Parathyroid adenoma (tissue), 2 donors: ENCODE measurements at regions not wholly inside any gene's neighbourhood (a gene's known extent, or its start where the extent isn't known, plus 50 kb on each side); places are given as distances from the start of the nearest gene placed in this dataset.

ENCODE experiments used
- H2AFZ ChIP-seq: fragments of 300-600 bp; sonication (generic); one replicate; pipeline ENCODE4 v1.7.0; 2017; ENCODE audit warnings: antibody characterized with exemption, mild to moderate bottlenecking
- H3K27ac ChIP-seq: fragments of 300-600 bp; sonication (generic); one replicate; pipeline ENCODE4 v1.7.0; 2017
- H3K27me3 ChIP-seq: fragments of 300-600 bp; sonication (generic); one replicate; pipeline ENCODE4 v1.7.0; 2017; ENCODE audit warnings: low read length; ENCODE audit not compliant: control insufficient read depth, insufficient read depth
- H3K36me3 ChIP-seq: fragments of 300-600 bp; sonication (generic); one replicate; pipeline ENCODE4 v1.7.0; 2017; ENCODE audit warnings: low read length; ENCODE audit not compliant: control insufficient read depth, insufficient read depth
- H3K4me1 ChIP-seq: fragments of 300-600 bp; sonication (generic); one replicate; pipeline ENCODE4 v1.7.0; 2017; ENCODE audit warnings: control low read depth
- H3K4me2 ChIP-seq: fragments of 300-600 bp; sonication (generic); one replicate; pipeline ENCODE4 v1.7.0; 2017; ENCODE audit warnings: low read length
- H3K4me3 ChIP-seq: fragments of 300-600 bp; sonication (generic); one replicate; pipeline ENCODE4 v1.7.0; 2017; ENCODE audit warnings: low read depth, low read length
- H3K79me2 ChIP-seq: fragments of 300-600 bp; sonication (generic); one replicate; pipeline ENCODE4 v1.7.0; 2017; ENCODE audit warnings: control low read depth
- H3K9ac ChIP-seq: fragments of 300-600 bp; sonication (generic); one replicate; pipeline ENCODE4 v1.7.0; 2017; ENCODE audit warnings: mild to moderate bottlenecking
- H3K9me3 ChIP-seq: fragments of 300-600 bp; sonication (generic); one replicate; pipeline ENCODE4 v1.7.0; 2017; ENCODE audit warnings: low read length; ENCODE audit not compliant: control insufficient read depth
- TF ChIP-seq, protein P1 (sequence below): fragments of 300-600 bp; sonication (generic); IDR thresholded peaks from one replicate; pipeline ENCODE4 v1.7.0; 2017; ENCODE audit warnings: antibody characterized with exemption, mild to moderate bottlenecking
- donor health status: primary hyperparathyroidism.

- Histone ChIP-seq H2AFZ (no peak overlapping the region), H3K4me1 (no peaks in the 10 kb centered on the region), H3K4me3 (no peak overlapping the region), H3K27ac (no peak overlapping the region), H3K4me2 (no peak overlapping the region), H3K9me3 (no peaks in the 10 kb centered on the region), H3K79me2 (no peaks in the 10 kb centered on the region), H3K27me3 (no peaks in the 10 kb centered on the region), H3K9ac (no peak overlapping the region), H3K36me3 (no peaks in the 10 kb centered on the region)
- TF ChIP-seq, protein P1, sequence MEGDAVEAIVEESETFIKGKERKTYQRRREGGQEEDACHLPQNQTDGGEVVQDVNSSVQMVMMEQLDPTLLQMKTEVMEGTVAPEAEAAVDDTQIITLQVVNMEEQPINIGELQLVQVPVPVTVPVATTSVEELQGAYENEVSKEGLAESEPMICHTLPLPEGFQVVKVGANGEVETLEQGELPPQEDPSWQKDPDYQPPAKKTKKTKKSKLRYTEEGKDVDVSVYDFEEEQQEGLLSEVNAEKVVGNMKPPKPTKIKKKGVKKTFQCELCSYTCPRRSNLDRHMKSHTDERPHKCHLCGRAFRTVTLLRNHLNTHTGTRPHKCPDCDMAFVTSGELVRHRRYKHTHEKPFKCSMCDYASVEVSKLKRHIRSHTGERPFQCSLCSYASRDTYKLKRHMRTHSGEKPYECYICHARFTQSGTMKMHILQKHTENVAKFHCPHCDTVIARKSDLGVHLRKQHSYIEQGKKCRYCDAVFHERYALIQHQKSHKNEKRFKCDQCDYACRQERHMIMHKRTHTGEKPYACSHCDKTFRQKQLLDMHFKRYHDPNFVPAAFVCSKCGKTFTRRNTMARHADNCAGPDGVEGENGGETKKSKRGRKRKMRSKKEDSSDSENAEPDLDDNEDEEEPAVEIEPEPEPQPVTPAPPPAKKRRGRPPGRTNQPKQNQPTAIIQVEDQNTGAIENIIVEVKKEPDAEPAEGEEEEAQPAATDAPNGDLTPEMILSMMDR, result no peak
These were observed 2274.0 kb downstream of the TP53TG3F start for GRCh38 chr16:35733278-35733965.

DNA sequence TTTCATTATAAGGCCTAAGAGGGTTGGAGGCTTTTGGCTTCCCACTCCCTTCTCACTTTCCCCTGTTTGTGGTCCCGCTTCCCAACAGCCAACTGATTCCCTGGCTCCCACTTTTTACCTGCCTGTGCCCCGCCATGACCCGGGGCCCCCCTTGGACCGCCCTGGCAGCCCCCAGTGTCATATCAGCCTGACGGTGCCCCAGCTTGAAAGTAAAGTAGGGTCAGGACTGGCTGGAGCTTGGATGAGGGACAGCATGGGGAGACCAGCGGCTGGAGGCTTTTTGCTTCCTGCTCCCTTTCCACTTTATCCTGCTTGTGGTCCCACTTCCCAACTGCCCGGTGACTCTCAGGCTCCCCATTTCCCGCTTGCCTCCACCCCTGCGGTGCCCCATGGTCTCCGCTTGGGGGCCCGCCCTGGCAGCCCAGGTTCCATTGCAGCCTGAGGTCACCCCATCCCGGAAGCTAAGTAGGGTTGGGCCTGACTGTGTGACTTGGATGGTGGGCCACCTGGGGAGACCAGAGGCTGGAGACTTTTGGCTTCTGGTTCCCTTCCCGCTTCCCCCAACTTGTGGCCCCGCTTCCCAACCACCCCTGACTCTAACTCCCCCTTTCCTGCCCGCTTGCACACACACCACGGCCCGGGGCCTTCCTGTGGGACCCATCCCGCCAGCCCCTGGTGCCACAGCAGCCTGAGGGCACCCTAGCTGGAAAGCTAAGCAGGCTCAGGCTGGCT lies 2274.7 kb downstream of the TP53TG3F start:
- no peak overlapping the region for H2AFZ ChIP-seq
- no peaks in the 10 kb centered on the region for H3K9me3 ChIP-seq
- no peaks in the 10 kb centered on the region for H3K79me2 ChIP-seq
- no peak overlapping the region for H3K9ac ChIP-seq
- no peaks in the 10 kb centered on the region for H3K36me3 ChIP-seq
- no peak overlapping the region for H3K27ac ChIP-seq
- no peak overlapping the region for H3K4me3 ChIP-seq
- H3K4me2 ChIP-seq, result no peak overlapping the region
- TF ChIP-seq, protein P1, result no peak
- no peaks in the 10 kb centered on the region for H3K4me1 ChIP-seq
- H3K27me3 ChIP-seq, result no peaks in the 10 kb centered on the region

DNA sequence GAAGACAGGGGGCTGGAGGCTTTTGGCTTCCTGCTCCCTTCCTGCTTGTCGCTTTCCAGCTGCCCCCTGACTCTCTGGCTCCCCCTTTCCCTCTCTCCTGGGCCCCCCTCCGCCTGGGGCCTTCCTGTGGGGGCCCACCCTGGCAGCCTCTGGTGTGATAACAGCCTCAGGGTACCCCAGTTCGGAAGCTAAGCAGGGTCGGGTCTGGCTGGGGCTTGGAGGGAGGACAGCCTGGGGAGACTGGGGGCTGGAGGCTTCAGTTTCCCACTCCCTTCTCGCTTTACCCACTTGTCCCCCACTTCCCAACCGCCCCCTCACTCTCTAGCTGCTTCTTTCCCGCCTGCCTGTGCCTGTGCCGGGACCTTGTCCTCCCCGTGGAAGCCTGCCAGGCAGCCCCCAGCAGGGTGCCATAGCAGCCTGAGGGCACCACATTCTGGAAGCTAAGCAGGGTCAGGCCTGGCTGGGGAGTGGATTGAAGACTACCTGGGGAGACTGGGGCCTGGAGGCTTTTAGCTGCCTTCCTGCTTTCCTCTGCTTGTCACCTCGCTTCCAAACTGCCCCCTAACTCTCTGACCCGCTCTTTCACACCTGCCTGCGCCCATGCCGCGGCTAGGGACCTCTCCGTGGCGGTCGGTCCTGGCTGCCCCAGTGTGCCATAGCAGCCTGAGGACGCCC lies 2275.5 kb downstream of the TP53TG3F start:
- Histone ChIP-seq H3K9ac (no peak overlapping the region), H3K27me3 (no peaks in the 10 kb centered on the region), H3K79me2 (no peaks in the 10 kb centered on the region), H2AFZ (no peak overlapping the region), H3K4me1 (no peaks in the 10 kb centered on the region), H3K4me3 (no peak overlapping the region), H3K27ac (no peak overlapping the region), H3K36me3 (no peaks in the 10 kb centered on the region), H3K4me2 (no peak overlapping the region), H3K9me3 (no peaks in the 10 kb centered on the region)
- TF ChIP-seq, protein P1, result no peak

- H3K9ac ChIP-seq, result no peak overlapping the region
- no peaks in the 10 kb centered on the region for H3K9me3 ChIP-seq
- H2AFZ ChIP-seq, result no peak overlapping the region
- H3K36me3 ChIP-seq, result no peaks in the 10 kb centered on the region
- no peak overlapping the region for H3K4me2 ChIP-seq
- H3K4me3 ChIP-seq, result no peak overlapping the region
- H3K27me3 ChIP-seq, result no peaks in the 10 kb centered on the region
- TF ChIP-seq, protein P1, result no peak
- H3K79me2 ChIP-seq, result no peaks in the 10 kb centered on the region
- no peak overlapping the region for H3K27ac ChIP-seq
- H3K4me1 ChIP-seq, result no peaks in the 10 kb centered on the region
These were observed 2276.2 kb downstream of the TP53TG3F start for GRCh38 chr16:35735403-35736251.
